DOHH2 (cell line): ENCODE measurements at regions not wholly inside any gene's neighbourhood (a gene's known extent, or its start where the extent isn't known, plus 50 kb on each side); places are given as distances from the start of the nearest gene placed in this dataset.

Source experiments
- H3F3A ChIP-seq: fragments of 200-600 bp; sonication (generic), shearing (Covaris generic); 2 replicates; pipeline ENCODE4 v1.6.0; 2016; ENCODE audit warnings: antibody characterized with exemption, mild to moderate bottlenecking; ENCODE audit not compliant: control insufficient read depth, insufficient read depth
- H3K27ac ChIP-seq: fragments of 200-600 bp; sonication (generic); 2 replicates; pipeline ENCODE4 v1.5.1; 2014; ENCODE audit warnings: low read depth, mild to moderate bottlenecking, low read length, moderate library complexity
- H3K27me3 ChIP-seq: fragments of 200-600 bp; sonication (generic); 2 replicates; pipeline ENCODE4 v1.6.1; 2014; ENCODE audit warnings: mild to moderate bottlenecking, low read length, mixed read lengths; ENCODE audit not compliant: control insufficient read depth
- H3K36me3 ChIP-seq: fragments of 200-600 bp; sonication (generic); 2 replicates; pipeline ENCODE4 v1.6.1; 2014; ENCODE audit warnings: mild to moderate bottlenecking, low read length, moderate library complexity, mixed read lengths; ENCODE audit not compliant: control insufficient read depth
- H3K4me1 ChIP-seq: fragments of 200-600 bp; sonication (generic); 2 replicates; pipeline ENCODE4 v1.6.1; 2014; ENCODE audit warnings: mild to moderate bottlenecking, low read length, mixed read lengths; ENCODE audit not compliant: control insufficient read depth
- H3K4me2 ChIP-seq: fragments of 200-600 bp; sonication (generic); 2 replicates; pipeline ENCODE4 v1.6.0; 2014; ENCODE audit warnings: mild to moderate bottlenecking, low read length, moderate library complexity
- H3K4me3 ChIP-seq: fragments of 200-600 bp; sonication (generic); 2 replicates; pipeline ENCODE4 v1.5.1; 2014; ENCODE audit warnings: mild to moderate bottlenecking, low read length, mixed read lengths
- H3K79me2 ChIP-seq: fragments of 200-600 bp; sonication (generic); 2 replicates; pipeline ENCODE4 v1.6.1; 2014; ENCODE audit warnings: mild to moderate bottlenecking, low read length, mixed read lengths; ENCODE audit not compliant: control insufficient read depth
- H3K9me2 ChIP-seq: fragments of 200-600 bp; sonication (generic); replicated peaks from 2 replicates; pipeline ENCODE4 v1.6.1; 2014; ENCODE audit warnings: mild to moderate bottlenecking, low read length, mixed read lengths; ENCODE audit not compliant: control insufficient read depth
- H3K9me3 ChIP-seq: fragments of 200-600 bp; sonication (generic); 2 replicates; pipeline ENCODE4 v1.6.1; 2014; ENCODE audit warnings: antibody characterized with exemption, low read length, mixed read lengths; ENCODE audit not compliant: control insufficient read depth, insufficient read depth
- H4K20me1 ChIP-seq: fragments of 200-600 bp; sonication (generic); 2 replicates; pipeline ENCODE4 v1.6.0; 2014; ENCODE audit warnings: low read depth, mild to moderate bottlenecking, antibody characterized with exemption, low read length, moderate library complexity; ENCODE audit not compliant: control insufficient read depth, insufficient read depth
- CTCF ChIP-seq: fragments of 200-600 bp; sonication (generic); IDR thresholded peaks from one replicate; pipeline ENCODE4 v1.5.1; 2014; ENCODE audit warnings: antibody characterized with exemption, mild to moderate bottlenecking, low read depth, low read length; ENCODE audit not compliant: poor library complexity, severe bottlenecking
- EZH2phosphoT487 ChIP-seq: fragments of 200-600 bp; sonication (generic); IDR thresholded peaks from 2 replicates; pipeline ENCODE4 v1.6.1; 2017; ENCODE audit warnings: borderline replicate concordance, mild to moderate bottlenecking, antibody characterized with exemption, low read length, moderate library complexity, mixed read lengths

- H3K4me2 ChIP-seq, result no peak overlapping the region
- H3K9me2 ChIP-seq, result no peaks in the 10 kb centered on the region
- no peaks in the 10 kb centered on the region for H3K9me3 ChIP-seq
- H3K4me1 ChIP-seq, result no peaks in the 10 kb centered on the region
- no peak overlapping the region for H3K4me3 ChIP-seq
- no peaks in the 10 kb centered on the region for H3K36me3 ChIP-seq
- no peak overlapping the region for H3K27ac ChIP-seq
- H4K20me1 ChIP-seq, result no peaks in the 10 kb centered on the region
- no peak for TF ChIP-seq CTCF
- TF ChIP-seq EZH2phosphoT487, result no peak
- no peaks in the 10 kb centered on the region for H3K79me2 ChIP-seq
- no peaks in the 10 kb centered on the region for H3F3A ChIP-seq
- H3K27me3 ChIP-seq, result no peaks in the 10 kb centered on the region
Observed at GRCh38 chr17:71232801-71233559, 887.8 kb upstream of the SOX9 start.

DNA sequence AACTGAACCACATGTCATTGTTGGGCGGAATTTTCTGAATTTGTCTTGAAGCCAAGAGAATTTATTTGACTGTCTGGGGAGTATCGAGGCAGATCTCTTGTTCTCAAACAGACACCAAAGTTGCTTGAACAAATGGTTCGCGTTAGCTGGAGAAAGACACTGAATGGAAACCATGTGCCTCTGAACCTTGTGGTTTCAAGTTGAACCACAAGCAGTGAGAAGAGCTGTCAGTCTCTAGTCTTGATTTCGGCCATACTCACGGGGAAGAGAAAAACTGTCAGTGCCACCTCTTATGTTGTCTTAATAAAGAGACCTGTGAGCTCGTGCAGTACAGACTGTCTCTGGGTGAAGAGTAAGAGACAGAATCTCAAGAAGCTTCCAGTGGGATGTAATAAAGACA lies 886.5 kb upstream of the SOX9 start:
- no peak for TF ChIP-seq CTCF
- TF ChIP-seq EZH2phosphoT487, result no peak
- Histone ChIP-seq H3K4me3 (no peak overlapping the region), H3K4me1 (no peaks in the 10 kb centered on the region), H3K9me3 (no peaks in the 10 kb centered on the region), H3K27ac (no peak overlapping the region), H3K9me2 (no peaks in the 10 kb centered on the region), H3K4me2 (no peak overlapping the region), H4K20me1 (no peaks in the 10 kb centered on the region), H3F3A (no peaks in the 10 kb centered on the region), H3K36me3 (no peaks in the 10 kb centered on the region), H3K79me2 (no peaks in the 10 kb centered on the region), H3K27me3 (no peaks in the 10 kb centered on the region)

DNA sequence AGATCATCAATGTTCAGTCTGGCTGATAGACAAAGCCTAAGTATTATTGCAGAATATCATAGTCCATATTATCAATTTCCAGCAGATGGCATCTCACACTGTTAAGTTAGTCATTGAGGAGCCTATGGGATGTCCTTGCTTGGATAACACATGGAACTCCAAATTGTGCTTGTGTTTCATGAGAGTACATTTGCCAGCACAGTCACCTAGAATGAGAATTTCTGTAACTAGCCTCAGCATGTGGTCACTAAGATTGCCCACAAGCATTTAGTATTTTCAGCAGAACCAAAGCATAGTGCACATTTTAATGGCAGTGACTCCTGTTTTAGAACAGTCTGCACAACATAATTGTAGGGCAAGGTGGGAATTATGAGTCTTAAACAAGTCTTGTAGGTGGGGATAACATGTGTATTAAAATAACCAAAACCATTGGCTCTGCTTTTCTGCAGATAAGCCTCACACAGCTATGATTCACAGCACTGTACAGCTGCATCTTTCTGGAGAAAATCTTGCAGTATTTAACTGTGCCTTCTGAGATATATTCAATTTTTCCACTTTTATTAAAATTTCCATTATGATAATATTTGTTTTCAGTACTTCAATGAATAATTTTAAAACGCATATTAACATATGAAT lies 882.8 kb upstream of the SOX9 start:
- Histone ChIP-seq H4K20me1 (no peaks in the 10 kb centered on the region), H3K4me2 (no peak overlapping the region), H3K4me3 (no peak overlapping the region), H3K36me3 (no peaks in the 10 kb centered on the region), H3K9me3 (no peaks in the 10 kb centered on the region), H3K4me1 (no peaks in the 10 kb centered on the region), H3K9me2 (no peaks in the 10 kb centered on the region), H3K27me3 (no peaks in the 10 kb centered on the region), H3F3A (no peaks in the 10 kb centered on the region), H3K27ac (no peak overlapping the region), H3K79me2 (no peaks in the 10 kb centered on the region)
- TF ChIP-seq EZH2phosphoT487 (no peak), CTCF (no peak)
